GM19043 (cell line): ENCODE measurements at regions not wholly inside any gene's neighbourhood (a gene's known extent, or its start where the extent isn't known, plus 50 kb on each side); places are given as distances from the start of the nearest gene placed in this dataset.
"Not testable (repeated sequence)": the region's sequence is repeated elsewhere in the genome, so short reads cannot be mapped to it uniquely, and the experiment has no call there.

Experiments
- ATAC-seq: cut with Tn5 transposase; IDR thresholded peaks from one replicate; pipeline ENCODE4 v1.9.1; 2021; ENCODE audit warnings: low read depth; ENCODE audit not compliant: unreplicated experiment

GRCh38 chr5:105696440-105696839 is 1974.3 kb downstream of the EFNA5 start:
- no peak for ATAC-seq

GRCh38 chr5:105695941-105696340 is 1974.8 kb downstream of the EFNA5 start:
- ATAC-seq, result no peak

GRCh38 chr5:105689596-105689995 is 1981.1 kb downstream of the EFNA5 start:
- ATAC-seq, result no peak

DNA sequence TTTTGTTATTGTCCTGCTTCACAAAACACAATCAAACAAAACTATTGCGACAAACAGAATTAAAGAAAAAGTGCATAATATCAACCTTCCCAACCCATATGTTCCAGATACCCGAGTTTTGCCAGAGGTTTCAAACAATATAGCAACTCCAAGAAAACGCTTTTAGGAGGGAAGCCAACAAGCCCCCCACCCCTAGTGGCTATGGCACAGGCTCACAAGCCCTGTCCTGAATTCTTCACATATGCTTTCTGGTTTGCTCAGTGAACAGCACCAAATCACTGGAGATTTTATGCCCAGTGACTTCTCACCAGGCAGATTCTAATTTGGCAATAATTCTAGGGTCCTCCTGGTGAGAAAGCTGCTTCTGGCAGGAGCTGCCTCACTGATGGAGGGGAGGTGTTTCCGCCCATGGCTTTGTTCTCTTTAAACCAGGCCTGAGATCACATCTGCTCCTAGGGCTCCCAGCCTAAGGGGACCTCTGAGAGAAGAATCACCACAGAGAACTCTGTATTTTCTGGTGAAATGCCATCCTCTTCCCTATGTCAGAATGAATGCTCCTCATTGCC is 1982.4 kb downstream of the EFNA5 start:
- no peak for ATAC-seq

- ATAC-seq, result no peak
These were observed 1983.2 kb downstream of the EFNA5 start for GRCh38 chr5:105687493-105687892.

DNA sequence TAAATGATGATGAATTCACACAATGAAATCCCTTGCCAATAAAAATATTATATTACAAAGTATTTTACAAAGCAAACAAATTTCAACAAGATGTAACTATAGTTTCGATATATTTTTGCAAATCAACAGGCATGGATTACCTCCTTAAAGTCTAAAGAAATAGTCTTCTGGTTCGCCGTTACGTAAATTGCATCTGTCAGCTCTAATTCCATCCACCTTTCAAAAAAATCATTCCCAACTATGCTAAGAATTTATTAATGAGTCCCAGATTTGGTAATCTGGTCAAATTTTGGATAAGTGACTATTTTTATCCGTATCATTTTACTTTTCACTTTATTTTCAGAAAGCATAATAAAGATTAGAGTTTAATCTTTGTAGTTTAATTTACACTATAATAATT is 1984.9 kb downstream of the EFNA5 start:
- no peak for ATAC-seq

GRCh38 chr5:105684799-105685198 is 1985.9 kb downstream of the EFNA5 start:
- no peak for ATAC-seq

DNA sequence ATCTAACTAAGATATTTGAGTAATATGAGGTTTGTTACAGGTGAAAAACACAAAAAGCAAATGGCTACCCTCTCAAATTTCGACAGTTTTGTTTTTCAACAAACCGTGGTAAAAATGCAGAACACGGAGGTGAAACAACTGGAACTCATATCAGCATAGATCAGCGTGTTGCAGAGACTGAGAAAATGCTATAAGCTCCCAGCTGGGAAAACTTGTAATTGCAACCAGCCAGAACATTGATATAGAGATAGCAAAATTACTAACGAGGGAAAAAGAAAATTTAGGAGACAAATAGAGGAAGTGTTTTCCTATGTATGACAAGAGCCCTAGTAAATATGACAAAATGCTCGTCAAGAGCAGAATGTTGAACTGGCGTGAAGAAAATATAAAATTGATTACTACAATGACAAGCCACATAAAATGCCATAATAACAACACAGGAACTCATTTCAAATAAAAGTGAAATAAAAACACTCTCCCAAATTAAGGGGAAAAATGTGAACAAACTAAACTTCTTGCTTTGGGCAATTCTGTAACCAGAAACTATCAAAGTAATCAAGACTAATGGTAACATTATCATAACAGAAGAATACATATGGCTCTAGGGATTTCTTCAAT is 1989.8 kb downstream of the EFNA5 start:
- ATAC-seq, result no peak

DNA sequence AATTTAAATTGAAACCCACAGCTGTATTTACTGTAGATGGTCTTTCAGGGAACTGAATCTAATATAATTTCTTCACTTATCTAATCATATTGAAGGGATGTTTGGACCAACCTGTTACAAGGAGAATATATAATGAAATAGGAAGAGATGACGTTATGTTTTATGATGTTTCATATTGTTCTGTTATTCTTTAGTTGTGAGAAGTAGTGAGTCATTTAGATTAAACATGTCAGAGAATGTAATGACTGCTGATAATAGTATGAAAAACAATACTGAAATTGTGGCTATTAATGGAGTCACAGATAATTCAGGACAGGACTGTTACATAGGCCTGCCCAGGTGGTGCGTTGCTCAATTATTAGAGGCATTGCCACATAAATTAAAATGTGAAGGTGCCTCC is 1993.4 kb downstream of the EFNA5 start:
- ATAC-seq, result no peak

GRCh38 chr5:105670596-105670995 is 2000.1 kb downstream of the EFNA5 start:
- ATAC-seq, result no peak

- no peak for ATAC-seq
These were observed 2007.1 kb downstream of the EFNA5 start for GRCh38 chr5:105663671-105664070.

DNA sequence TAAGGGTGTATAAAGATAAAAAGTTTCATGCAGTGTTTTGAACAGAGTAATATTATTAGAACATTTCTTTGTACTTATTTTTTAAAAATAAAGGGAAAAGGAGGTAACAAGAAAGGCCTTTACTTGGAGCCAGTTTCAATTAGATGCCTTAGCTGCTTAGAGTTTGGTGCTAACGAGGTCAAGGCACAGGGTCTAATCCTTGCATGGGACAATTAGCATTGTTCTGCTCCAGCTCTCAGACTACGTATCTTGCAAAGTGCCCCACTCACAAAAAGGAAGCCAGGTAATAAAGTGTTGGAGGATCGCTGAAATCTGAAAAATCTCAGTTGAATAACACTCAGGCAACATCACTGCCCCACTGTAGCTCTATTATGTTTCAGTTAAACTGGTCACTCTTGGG is 2011.3 kb downstream of the EFNA5 start:
- ATAC-seq, result no peak

- ATAC-seq, result no peak
These were observed 2030.4 kb downstream of the EFNA5 start for GRCh38 chr5:105640328-105640727.

- ATAC-seq, result no peak
These were observed 2031.2 kb downstream of the EFNA5 start for GRCh38 chr5:105639511-105639910.

- no peak for ATAC-seq
These were observed 2031.7 kb downstream of the EFNA5 start for GRCh38 chr5:105639068-105639467.

DNA sequence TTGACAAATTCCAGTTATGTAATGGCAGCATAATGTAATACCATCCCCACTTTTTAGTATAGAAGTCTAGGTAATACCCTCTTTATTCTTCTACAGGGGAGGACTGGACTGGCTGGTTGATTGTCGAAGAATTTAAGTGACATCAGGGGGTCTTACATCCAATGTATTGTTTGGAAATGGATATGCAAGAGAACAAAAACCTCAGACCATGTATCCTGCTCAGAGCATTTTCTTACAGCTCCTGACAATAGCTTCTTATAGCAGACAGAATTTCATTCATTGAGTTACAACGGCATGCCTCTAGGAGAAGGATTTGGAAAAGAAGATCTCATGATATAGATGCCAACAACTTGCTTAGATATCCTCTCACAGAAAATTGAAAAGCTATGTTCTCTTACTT is 2032.3 kb downstream of the EFNA5 start:
- ATAC-seq, result no peak

- no peak for ATAC-seq
These were observed 2038.7 kb downstream of the EFNA5 start for GRCh38 chr5:105632043-105632442.

- no peak for ATAC-seq
These were observed 2039.9 kb downstream of the EFNA5 start for GRCh38 chr5:105630803-105631202.

- no peak for ATAC-seq
These were observed 2051.0 kb downstream of the EFNA5 start for GRCh38 chr5:105619725-105620124.

DNA sequence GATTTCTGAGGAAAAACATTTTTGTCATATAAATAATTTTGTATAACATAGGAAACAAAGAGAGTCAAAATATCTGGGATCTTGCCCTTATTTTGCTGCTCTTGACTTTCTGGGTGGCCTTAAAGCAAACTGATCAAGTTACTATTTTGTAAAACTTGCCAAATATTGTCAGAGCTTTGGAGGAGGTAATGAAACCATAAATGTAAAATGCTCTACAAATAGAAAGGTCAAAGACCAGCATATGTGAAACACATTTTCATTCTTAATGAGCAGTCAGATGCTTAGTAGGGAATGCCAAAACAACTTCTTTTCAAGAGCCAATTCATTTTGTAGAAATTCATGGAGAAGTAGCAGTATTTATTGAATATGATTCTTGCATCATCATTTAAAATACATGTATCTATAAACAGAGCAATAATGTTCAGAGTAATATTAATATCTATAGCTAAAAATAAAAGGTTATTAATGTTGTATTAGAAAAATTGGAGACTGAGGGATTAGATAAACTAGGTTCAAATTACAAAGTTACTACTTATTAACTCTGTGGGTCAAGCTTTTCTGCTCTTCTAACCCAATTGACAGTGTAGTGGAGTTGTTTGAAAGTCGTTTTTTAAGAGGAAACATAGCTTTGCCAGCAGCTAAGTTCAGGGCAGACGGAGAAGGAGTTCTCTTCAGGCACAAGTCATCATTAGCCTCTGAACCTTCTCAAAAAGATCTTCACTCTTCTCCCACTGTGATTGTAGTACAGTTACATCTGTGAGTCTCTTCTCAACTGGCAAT is 2053.1 kb downstream of the EFNA5 start:
- ATAC-seq, result no peak

DNA sequence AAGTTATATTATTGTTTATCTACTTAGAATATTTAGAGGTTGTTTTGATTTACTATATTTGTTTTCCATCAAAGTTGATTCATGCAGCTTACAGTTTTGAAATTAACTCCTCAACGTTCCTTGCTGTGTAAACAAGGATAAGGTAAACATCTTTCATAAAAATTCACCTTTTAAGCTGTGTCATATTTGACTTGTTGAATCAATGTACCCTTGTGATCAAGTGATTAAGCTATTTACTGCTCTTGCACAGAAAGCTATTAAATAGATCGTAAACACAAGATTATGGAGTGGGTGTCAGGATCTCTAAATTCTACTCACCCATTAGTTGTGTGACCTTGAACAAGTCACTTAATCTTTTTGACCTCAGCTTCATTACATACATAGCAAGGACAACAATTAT is 2054.0 kb upstream of the NUDT12 start:
- no peak for ATAC-seq

DNA sequence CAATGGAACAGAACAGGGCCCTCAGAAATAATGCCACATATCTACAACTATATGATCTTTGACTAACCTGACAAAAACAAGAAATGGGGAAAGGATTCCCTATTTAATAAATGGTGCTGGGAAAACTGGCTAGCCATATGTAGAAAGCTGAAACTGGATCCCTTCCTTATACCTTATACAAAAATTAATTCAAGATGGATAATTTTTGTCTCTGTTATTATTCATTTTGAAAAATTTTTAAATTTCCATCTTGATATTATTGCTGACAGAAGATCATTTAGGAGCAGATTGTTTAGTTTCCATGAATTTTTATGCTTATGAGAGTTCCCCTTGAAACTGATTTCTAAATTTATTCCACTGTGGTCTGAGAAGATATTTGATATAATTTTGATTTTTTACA is 2039.8 kb upstream of the NUDT12 start:
- not testable (repeated sequence) for ATAC-seq
